GM21447 (cell line): ENCODE measurements at regions not wholly inside any gene's neighbourhood (a gene's known extent, or its start where the extent isn't known, plus 50 kb on each side); places are given as distances from the start of the nearest gene placed in this dataset.
A peak's percentile ranks its signal among the peaks of the same experiment; 100 is the strongest.

ENCODE experiments used
- ATAC-seq: cut with Tn5 transposase; IDR thresholded peaks from one replicate; pipeline ENCODE4 v1.9.1; 2021; ENCODE audit not compliant: unreplicated experiment

DNA sequence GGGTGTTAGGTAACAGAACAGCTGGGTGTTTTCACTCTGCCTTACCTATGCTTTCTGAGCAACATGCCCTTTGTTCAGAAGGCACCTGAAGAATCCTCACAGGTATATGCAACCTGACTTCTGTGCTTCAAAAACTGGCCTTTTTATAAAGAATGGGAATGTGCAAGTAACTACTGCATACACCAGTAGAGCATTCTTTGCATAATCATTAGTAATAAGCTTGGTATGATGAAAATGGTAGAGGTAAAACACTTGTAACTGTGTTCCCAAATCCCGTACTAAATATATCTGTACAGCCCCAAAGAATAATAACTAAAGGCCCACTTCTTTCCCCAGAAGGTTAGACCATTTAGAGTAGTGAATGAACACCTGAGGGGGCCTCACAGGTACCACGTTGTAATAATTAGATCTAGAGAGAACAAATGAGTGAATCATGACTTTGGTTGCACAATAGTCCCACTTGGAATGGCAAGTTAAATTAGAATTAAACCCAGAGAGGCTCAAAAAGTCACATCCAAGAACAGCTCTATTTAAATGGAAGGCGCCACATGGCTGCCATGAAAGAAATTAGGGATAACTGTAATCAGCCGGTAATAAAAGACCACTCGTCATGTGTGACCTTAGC, 413.9 kb downstream of the KLF12 start:
- ATAC-seq: no peak

- no peak for ATAC-seq
These were observed 416.0 kb downstream of the KLF12 start for GRCh38 chr13:73718246-73718645.

- ATAC-seq: no peak
These were observed 416.6 kb downstream of the KLF12 start for GRCh38 chr13:73717632-73718031.

DNA sequence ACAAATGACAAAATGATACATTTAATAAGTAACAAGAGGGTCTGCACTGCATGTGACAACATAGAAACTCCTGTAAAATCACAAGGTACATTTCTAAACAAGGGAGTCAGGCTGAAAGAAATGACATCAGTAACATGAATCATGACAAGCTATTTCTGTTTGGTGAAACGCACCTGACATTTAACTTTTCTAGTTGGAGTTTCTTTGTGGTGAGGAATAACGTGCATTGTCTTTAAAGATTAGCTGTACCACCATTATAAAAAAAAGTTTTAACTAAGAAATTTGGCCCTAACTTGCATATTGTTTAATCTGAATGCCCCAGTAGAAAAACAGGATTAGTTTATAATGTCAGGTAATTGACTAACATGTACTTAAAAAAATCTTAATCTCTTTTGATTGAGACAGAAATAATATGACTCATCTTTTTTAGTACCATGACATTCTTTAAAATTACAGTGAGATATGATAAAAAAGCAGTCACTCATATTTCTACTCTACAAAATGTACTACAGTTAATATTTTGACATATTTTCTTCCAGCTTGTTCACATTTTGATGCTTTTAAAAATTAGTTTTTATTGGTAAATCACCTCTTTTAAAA, 418.2 kb downstream of the KLF12 start:
- peak; percentile 60 for ATAC-seq

GRCh38 chr13:73715114-73715910, 418.9 kb downstream of the KLF12 start:
- peak; percentile 76 for ATAC-seq

GRCh38 chr13:73714522-73714921, 419.7 kb downstream of the KLF12 start:
- ATAC-seq: no peak

DNA sequence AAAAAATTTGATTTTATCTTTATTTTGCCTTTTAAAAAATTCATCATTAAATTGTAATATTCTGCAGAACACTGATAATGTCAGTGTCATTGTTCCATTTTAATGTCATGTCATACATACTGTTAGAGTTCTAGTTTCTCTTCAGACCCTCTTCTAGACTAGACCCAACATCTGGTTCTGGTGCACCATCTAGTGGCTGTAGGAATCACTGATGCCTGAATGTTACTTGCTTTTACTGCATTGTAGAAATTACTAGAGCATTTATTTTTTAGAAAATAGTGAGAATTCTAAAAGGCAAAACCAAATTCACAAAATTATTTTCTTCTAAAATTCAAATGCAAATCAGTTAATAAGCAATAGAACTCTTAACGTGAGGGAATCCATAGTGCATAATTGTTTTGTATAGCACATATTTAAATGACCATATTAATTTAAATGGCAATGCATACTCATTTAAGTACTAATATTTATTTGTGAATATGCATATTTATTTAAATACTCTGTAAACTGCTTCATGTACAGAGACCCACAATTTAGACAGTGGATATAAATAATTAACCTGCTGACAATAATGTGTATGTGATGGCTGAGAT, 425.7 kb downstream of the KLF12 start:
- peak; percentile 85 for ATAC-seq

GRCh38 chr13:73704587-73704986, 429.6 kb downstream of the KLF12 start:
- ATAC-seq: no peak

DNA sequence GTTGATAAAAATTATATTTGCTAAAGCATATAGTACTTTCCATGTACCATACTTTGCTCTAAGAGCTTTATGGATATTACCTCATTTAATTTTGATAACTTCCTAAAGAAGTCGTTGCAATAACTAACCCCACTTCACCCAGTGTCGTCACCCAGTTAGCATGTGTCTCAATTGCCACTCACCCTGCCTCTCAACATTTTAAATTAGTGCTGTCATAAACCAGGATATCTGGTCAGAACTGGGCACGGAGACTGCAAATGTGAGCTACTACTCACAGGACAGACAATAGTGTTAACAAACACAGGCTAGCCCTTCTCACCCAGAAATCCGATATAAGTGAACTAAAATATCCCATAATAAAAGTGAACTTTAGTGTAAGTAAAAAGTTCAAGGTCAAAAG, 430.6 kb downstream of the KLF12 start:
- ATAC-seq: no peak

DNA sequence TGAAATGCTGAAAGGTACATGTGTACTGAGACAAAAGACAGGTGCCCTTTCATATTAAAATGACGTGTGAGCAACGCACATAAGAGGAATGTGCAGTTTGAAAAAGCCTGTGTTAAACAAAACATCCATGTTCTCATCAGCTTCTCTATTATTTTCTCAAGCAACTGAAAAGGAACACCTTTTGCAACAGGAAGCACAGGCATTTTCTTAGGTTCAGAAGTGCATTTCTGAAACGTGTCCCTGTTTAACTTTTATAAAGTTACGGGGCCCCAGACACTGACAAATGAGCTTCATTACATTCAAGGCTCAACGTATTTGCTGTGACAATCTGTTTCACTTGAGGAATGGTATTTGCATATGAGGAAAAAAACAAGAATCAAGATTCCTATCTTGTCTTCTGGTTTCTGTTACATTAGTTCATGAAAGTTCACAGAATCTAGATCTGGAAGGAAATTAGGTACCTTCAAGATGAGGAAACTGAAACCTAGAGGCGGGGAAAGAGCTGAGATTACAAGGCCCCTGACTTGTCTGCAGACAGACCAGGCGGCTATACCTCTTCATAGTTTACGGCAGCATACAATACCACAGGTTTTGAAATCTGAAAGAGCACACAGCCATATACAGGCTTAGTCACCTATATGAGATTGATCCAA, 431.7 kb downstream of the KLF12 start:
- ATAC-seq: peak; percentile 71

DNA sequence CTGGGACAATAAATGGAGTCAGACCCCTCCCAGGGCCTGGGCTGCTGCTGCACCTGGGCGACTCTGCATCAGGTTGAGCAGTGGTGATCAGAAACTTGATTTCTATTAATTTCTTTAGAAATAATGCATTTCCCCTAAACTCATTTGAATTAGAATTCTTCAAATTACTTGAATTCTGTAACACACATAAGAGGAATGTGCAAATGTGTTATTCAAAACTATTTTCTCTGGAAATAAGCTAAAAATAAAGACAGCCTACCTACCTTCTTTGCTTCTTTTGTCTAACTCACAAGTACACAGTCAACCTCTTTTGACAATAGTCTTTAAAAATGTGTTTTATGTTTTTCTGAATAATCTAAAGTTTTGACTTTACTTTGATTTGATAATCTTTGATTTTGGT, 433.0 kb downstream of the KLF12 start:
- ATAC-seq: no peak

- ATAC-seq: no peak
These were observed 435.3 kb downstream of the KLF12 start for GRCh38 chr13:73698859-73699258.

GRCh38 chr13:73697166-73697565, 437.0 kb downstream of the KLF12 start:
- no peak for ATAC-seq

DNA sequence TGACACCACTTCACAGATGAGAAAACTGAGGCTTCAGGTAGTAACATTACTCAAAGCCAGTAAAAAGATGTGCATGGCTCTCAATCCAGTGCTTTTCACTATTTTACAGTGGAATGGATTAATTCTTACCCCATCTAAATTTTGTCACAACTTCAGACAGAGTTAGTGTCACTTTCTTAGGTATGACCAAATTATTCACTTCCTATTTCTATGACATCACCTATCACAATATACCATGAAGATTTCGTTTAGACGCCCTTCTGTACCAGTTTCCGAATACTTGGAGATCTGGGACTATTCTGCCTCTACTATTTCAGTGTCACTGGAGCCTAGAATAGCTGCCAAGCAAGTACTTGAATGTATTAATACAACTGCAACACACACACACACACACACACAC, 437.5 kb downstream of the KLF12 start:
- ATAC-seq: no peak

- ATAC-seq: no peak
These were observed 437.9 kb downstream of the KLF12 start for GRCh38 chr13:73696271-73696670.

- no peak for ATAC-seq
These were observed 438.9 kb downstream of the KLF12 start for GRCh38 chr13:73695325-73695724.

- no peak for ATAC-seq
These were observed 441.0 kb downstream of the KLF12 start for GRCh38 chr13:73693215-73693614.

- ATAC-seq: no peak
These were observed 442.3 kb downstream of the KLF12 start for GRCh38 chr13:73691891-73692290.

DNA sequence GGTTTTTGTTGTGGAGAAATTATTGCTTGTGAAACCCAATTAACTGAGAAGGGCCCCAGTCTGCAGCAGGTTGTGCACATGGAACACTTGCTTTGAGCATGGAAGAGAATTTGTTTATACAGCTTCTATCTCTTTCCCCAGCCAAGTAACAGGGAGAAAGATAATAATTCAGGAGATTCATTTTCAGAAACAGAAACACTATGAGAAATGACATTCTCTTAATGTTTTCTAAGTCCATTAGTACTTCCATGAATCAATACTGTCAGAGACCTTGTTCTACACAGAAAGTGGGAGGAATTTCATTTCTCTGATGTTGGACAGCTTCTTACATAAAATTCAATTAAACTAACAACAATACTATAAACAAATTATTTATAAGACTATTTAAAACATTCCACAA, 446.3 kb downstream of the KLF12 start:
- no peak for ATAC-seq

GRCh38 chr13:73687087-73687486, 447.1 kb downstream of the KLF12 start:
- ATAC-seq: no peak

DNA sequence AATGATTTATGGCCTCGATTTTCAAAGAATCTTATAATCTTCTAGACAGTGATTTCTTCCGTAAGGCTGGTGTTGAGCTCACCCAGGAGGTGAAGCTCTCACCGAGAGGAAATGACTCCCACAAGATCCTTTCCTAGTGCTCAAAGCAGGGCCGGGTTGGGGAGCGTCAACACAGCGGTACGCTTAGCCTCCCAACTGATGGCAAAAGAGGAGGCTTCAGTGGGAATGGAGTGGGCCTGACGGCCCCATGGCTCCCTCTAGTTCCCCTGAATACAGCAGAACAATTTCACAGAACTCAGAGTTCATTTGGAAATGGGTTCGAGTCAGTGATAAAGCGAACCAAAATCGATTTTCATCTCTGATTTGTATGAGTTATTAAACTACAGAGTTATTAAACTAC, 449.5 kb downstream of the KLF12 start:
- no peak for ATAC-seq
